Pulmonary artery endothelial cell (primary cell): ENCODE measurements at regions not wholly inside any gene's neighbourhood (a gene's known extent, or its start where the extent isn't known, plus 50 kb on each side); places are given as distances from the start of the nearest gene placed in this dataset.

Source experiments
- DNase-seq: peaks from one replicate; pipeline ENCODE4 v3.0.0-alpha.2; 2011; ENCODE audit warnings: low read depth, low spot score

- no peak for DNase-seq
Observed at GRCh38 chr2:106628377-106628776, 141.2 kb downstream of the CD8B2 start.

- DNase-seq = no peak
Observed at GRCh38 chr2:106629981-106630380, 142.8 kb downstream of the CD8B2 start.

GRCh38 chr2:106631281-106631680 lies 144.1 kb downstream of the CD8B2 start:
- no peak for DNase-seq

- no peak for DNase-seq
Observed at GRCh38 chr2:106638043-106638442, 150.9 kb downstream of the CD8B2 start.

GRCh38 chr2:106638580-106638979 lies 151.4 kb downstream of the CD8B2 start:
- DNase-seq = no peak

- no peak for DNase-seq
Observed at GRCh38 chr2:106642679-106643078, 155.5 kb downstream of the CD8B2 start.

- DNase-seq = no peak
Observed at GRCh38 chr2:106644623-106645022, 157.5 kb downstream of the CD8B2 start.

GRCh38 chr2:106646605-106647004 lies 159.4 kb downstream of the CD8B2 start:
- DNase-seq = no peak

GRCh38 chr2:106649306-106649705 lies 162.1 kb downstream of the CD8B2 start:
- no peak for DNase-seq

- no peak for DNase-seq
Observed at GRCh38 chr2:106653465-106653864, 166.3 kb downstream of the CD8B2 start.

GRCh38 chr2:106658616-106659015 lies 171.5 kb downstream of the CD8B2 start:
- DNase-seq = no peak

- DNase-seq = no peak
Observed at GRCh38 chr2:106664669-106665068, 177.5 kb downstream of the CD8B2 start.

- no peak for DNase-seq
Observed at GRCh38 chr2:106667478-106668070, 180.4 kb downstream of the CD8B2 start.

- DNase-seq = no peak
Observed at GRCh38 chr2:106685180-106685897, 198.2 kb downstream of the CD8B2 start.

GRCh38 chr2:106686814-106687213 lies 199.2 kb downstream of the ST6GAL2 start:
- DNase-seq = no peak

- DNase-seq = no peak
Observed at GRCh38 chr2:106694964-106695470, 190.9 kb downstream of the ST6GAL2 start.

- DNase-seq = no peak
Observed at GRCh38 chr2:106695919-106696318, 190.0 kb downstream of the ST6GAL2 start.

- DNase-seq = no peak
Observed at GRCh38 chr2:106700616-106701015, 185.4 kb downstream of the ST6GAL2 start.

- no peak for DNase-seq
Observed at GRCh38 chr2:106701203-106702022, 184.6 kb downstream of the ST6GAL2 start.

- DNase-seq = no peak
Observed at GRCh38 chr2:106703161-106703560, 182.8 kb downstream of the ST6GAL2 start.

- no peak for DNase-seq
Observed at GRCh38 chr2:106704798-106705197, 181.2 kb downstream of the ST6GAL2 start.

- DNase-seq = no peak
Observed at GRCh38 chr2:106705877-106706276, 180.1 kb downstream of the ST6GAL2 start.
